A673 (cell line): ENCODE measurements at regions not wholly inside any gene's neighbourhood (a gene's known extent, or its start where the extent isn't known, plus 50 kb on each side); places are given as distances from the start of the nearest gene placed in this dataset.

Experiments used
- BruUV-seq: library from RNA; stranded (reverse); fragments of 400-500 nt; replicated peaks from 2 replicates; lab custom pipeline; 2021; lab: Mats Ljungman, UMichigan
- CTCF ChIA-PET: fragments of 300-600 bp; sonication (Branson Sonifier 250); formaldehyde crosslinking; loops from one replicate; lab custom pipeline; 2022; ENCODE audit warnings: antibody characterized with exemption; lab: Charles Lee
- POLR2A ChIA-PET: fragments of 300-600 bp; sonication (Branson Sonifier 250); formaldehyde crosslinking; loops from one replicate; lab custom pipeline; 2022; ENCODE audit warnings: antibody characterized with exemption; ENCODE audit not compliant: low non-redundant PET; lab: Charles Lee
- DNase-seq: peaks from one replicate; pipeline ENCODE4 v3.0.0-alpha.2; 2015; ENCODE audit warnings: low spot score
- H3K27ac ChIP-seq: fragments of 200-600 bp; sonication (generic); 2 replicates; pipeline ENCODE4 v1.5.1; 2016; ENCODE audit warnings: mixed run types, low read depth, mild to moderate bottlenecking, mixed read lengths, antibody characterized with exemption, low read length; ENCODE audit not compliant: poor library complexity, severe bottlenecking
- H3K27me3 ChIP-seq: fragments of 200-600 bp; sonication (generic); replicated peaks from 2 replicates; pipeline ENCODE4 v1.6.1; 2017; ENCODE audit warnings: mixed run types, low read depth, mild to moderate bottlenecking, mixed read lengths, antibody characterized with exemption, low read length; ENCODE audit not compliant: insufficient read depth, poor library complexity
- H3K36me3 ChIP-seq: fragments of 200-600 bp; sonication (generic); 2 replicates; pipeline ENCODE4 v1.6.1; 2016; ENCODE audit warnings: mixed run types, mild to moderate bottlenecking, mixed read lengths, antibody characterized with exemption, low read length; ENCODE audit not compliant: insufficient read depth, poor library complexity, severe bottlenecking
- H3K4me1 ChIP-seq: fragments of 200-600 bp; sonication (generic); 2 replicates; pipeline ENCODE4 v1.6.1; 2017; ENCODE audit warnings: mixed run types, mild to moderate bottlenecking, mixed read lengths, antibody characterized with exemption, low read length; ENCODE audit not compliant: insufficient read depth, poor library complexity, severe bottlenecking
- H3K4me3 ChIP-seq: fragments of 200-600 bp; sonication (generic); 2 replicates; pipeline ENCODE4 v1.5.1; 2016; ENCODE audit warnings: low read depth, mixed run types, mild to moderate bottlenecking, mixed read lengths, low read length; ENCODE audit not compliant: poor library complexity, severe bottlenecking
- H3K9me3 ChIP-seq: fragments of 200-600 bp; sonication (generic); 2 replicates; pipeline ENCODE4 v1.6.1; 2016; ENCODE audit warnings: mixed run types, low read depth, mild to moderate bottlenecking, mixed read lengths, antibody characterized with exemption, low read length; ENCODE audit not compliant: poor library complexity, severe bottlenecking
- EZH2 ChIP-seq: fragments of 200-600 bp; sonication (generic); IDR thresholded peaks from 2 replicates; pipeline ENCODE4 v1.6.1; 2017; ENCODE audit warnings: borderline replicate concordance, low read depth, mild to moderate bottlenecking, mixed read lengths, antibody characterized with exemption, low read length; ENCODE audit not compliant: poor library complexity, severe bottlenecking
- intact Hi-C: fragments of 100-400 bp; cut with micrococcal nuclease; formaldehyde crosslinking; loops from one replicate; pipeline ENCODE4 v1.10.0; 2022; ENCODE audit not compliant: unreplicated experiment
- TF ChIP-seq, protein P1 (sequence below): fragments of 300-800, 200-600 bp; sonication (generic); conservative IDR thresholded peaks from 2 replicates; pipeline ENCODE4 v1.5.1; 2017; ENCODE audit warnings: low read depth, mild to moderate bottlenecking, antibody characterized with exemption, low read length, moderate library complexity, mixed read lengths

DNA sequence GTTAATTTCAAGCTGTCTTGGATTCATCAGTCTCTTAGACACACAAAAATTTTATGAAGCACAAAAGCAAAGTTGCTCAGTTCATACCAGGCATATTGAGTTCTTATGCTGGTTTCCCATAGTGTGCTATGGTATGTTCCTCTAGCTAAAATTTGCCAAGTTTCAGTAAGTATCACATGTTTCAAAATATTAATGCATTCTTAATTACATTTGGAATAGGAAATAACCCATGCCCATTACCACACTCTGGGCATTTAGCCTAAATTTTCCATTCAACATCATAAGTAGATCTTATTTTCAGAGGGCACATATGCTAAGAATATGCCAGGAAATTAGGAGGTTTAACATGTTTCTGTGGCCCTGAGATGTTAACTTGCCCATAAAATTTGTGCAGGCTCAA is 289.9 kb downstream of the SHOX2 start:
- peaks cover 4% of the 10 kb centered on the region for H3K27me3 ChIP-seq
- no peak overlapping the region for H3K4me3 ChIP-seq
- ChIA-PET POLR2A (no interaction called here), CTCF (no interaction called here)
- no peak for DNase-seq
- no TSS peak for BruUV-seq
- H3K36me3 ChIP-seq: no peaks in the 10 kb centered on the region
- H3K27ac ChIP-seq: no peak overlapping the region
- no peak for TF ChIP-seq EZH2
- TF ChIP-seq, protein P1, sequence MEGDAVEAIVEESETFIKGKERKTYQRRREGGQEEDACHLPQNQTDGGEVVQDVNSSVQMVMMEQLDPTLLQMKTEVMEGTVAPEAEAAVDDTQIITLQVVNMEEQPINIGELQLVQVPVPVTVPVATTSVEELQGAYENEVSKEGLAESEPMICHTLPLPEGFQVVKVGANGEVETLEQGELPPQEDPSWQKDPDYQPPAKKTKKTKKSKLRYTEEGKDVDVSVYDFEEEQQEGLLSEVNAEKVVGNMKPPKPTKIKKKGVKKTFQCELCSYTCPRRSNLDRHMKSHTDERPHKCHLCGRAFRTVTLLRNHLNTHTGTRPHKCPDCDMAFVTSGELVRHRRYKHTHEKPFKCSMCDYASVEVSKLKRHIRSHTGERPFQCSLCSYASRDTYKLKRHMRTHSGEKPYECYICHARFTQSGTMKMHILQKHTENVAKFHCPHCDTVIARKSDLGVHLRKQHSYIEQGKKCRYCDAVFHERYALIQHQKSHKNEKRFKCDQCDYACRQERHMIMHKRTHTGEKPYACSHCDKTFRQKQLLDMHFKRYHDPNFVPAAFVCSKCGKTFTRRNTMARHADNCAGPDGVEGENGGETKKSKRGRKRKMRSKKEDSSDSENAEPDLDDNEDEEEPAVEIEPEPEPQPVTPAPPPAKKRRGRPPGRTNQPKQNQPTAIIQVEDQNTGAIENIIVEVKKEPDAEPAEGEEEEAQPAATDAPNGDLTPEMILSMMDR: no peak
- intact Hi-C loops: no loop called here
- H3K4me1 ChIP-seq: no peaks in the 10 kb centered on the region
- no peaks in the 10 kb centered on the region for H3K9me3 ChIP-seq

DNA sequence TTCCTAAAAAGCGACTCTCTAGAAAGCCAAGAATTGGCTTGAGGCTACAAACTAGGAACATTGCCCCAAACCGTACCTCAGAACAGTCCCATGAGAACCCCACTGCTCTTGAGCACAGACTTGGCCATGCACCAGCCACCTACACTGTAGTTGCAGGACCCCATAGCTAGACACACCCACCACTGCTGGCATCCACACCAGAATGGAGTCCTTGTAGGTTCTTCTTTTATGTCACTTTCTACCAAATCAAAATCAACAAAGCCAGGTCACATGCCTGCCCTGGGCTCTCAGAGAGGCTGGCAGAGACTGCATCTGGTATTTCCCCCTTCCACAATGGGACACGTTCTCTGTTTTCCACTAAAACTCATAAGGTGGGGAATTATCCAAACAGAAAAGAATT is 290.5 kb downstream of the SHOX2 start:
- intact Hi-C loops: no loop called here
- Histone ChIP-seq H3K4me3 (no peak overlapping the region), H3K36me3 (no peaks in the 10 kb centered on the region), H3K27me3 (peaks cover 4% of the 10 kb centered on the region), H3K9me3 (no peaks in the 10 kb centered on the region), H3K4me1 (no peaks in the 10 kb centered on the region), H3K27ac (no peak overlapping the region)
- POLR2A ChIA-PET: no interaction called here
- CTCF ChIA-PET: no interaction called here
- TF ChIP-seq EZH2: no peak
- TF ChIP-seq, protein P1: no peak
- no peak for DNase-seq
- no TSS peak for BruUV-seq

DNA sequence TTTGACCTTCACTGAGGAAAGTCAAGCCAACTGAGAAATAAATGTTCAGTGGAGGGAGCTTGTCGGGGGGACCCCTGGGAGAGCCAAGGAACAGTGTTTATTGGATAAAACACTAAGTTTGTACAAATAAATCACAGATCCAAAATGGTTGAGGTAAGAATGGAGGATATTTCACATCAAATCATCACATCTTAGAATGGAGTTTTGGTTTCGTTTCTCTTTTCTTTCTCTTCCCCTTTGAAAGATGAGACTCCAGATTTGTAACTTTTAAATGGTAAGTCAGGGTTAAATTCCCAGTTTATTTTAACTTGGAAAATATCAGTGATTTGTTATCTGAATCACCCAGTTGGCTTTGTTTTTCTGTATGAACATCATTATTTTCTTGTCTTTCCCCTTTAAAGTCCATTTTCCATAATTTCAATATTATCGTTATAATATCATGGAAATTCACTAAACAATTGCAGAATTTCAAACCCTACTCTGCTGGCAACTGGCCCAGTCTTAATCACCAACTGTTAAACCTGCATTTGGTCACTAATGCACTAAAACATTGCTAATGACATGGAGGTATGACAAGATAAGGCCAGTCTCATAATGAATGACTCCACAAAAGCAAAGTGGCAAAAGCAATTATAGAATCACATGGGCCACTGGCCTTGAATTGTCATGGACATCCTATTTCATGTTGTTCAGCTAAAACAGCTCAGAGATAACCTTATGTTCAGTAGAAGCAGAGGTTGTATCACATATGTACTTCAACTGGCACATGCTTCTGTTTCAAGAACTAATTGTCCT is 295.1 kb downstream of the SHOX2 start:
- H3K27ac ChIP-seq: no peak overlapping the region
- intact Hi-C loops: no loop called here
- ChIA-PET POLR2A (no interaction called here), CTCF (no interaction called here)
- no peak for TF ChIP-seq EZH2
- H3K4me3 ChIP-seq: no peak overlapping the region
- H3K4me1 ChIP-seq: no peaks in the 10 kb centered on the region
- H3K36me3 ChIP-seq: no peaks in the 10 kb centered on the region
- H3K27me3 ChIP-seq: no peaks in the 10 kb centered on the region
- BruUV-seq: no TSS peak
- no peak for DNase-seq
- no peaks in the 10 kb centered on the region for H3K9me3 ChIP-seq

DNA sequence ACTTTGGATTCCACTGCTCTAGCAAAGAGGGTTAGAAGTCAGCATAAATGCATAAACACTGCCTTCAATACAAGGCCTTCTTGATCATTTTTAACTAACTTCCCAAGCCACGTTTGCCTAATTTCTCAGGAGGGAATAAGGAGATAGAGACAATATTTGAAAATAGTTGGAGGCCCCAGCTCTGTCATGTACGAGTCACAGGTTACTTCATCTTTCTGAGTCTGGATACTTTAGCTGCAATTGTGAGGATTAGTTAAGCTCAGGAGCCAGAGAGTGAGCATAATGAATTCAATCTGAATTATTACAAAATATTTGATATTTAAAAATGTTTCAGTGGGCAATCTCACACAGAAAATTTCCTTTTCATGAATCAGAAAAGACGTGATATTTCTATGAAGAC is 298.9 kb downstream of the SHOX2 start:
- Histone ChIP-seq H3K36me3 (no peaks in the 10 kb centered on the region), H3K27ac (no peak overlapping the region), H3K4me3 (no peak overlapping the region), H3K4me1 (no peaks in the 10 kb centered on the region), H3K9me3 (no peaks in the 10 kb centered on the region), H3K27me3 (peaks cover 9% of the 10 kb centered on the region)
- POLR2A ChIA-PET: no interaction called here
- DNase-seq: no peak
- BruUV-seq: no TSS peak
- TF ChIP-seq EZH2: no peak
- TF ChIP-seq, protein P1: no peak
- CTCF ChIA-PET: no interaction called here
- intact Hi-C loops: no loop called here
